Mucosa of descending colon (tissue), 3 donors: ENCODE measurements at regions not wholly inside any gene's neighbourhood (a gene's known extent, or its start where the extent isn't known, plus 50 kb on each side); places are given as distances from the start of the nearest gene placed in this dataset.

ENCODE experiments used
- ATAC-seq: fragments of 200-7000 bp; cut with Tn5 transposase; one replicate; pipeline ENCODE4 v1.9.1; 2020; ENCODE audit warnings: mild to moderate bottlenecking, moderate library complexity
- DNase-seq, 3 donors: peaks; one replicate each; pipeline ENCODE4 v3.0.0-alpha.2; 2020
- H3K36me3 ChIP-seq: fragments of 200-600 bp; one replicate; pipeline ENCODE4 v1.8.0; 2021; ENCODE audit warnings: low read depth, mild to moderate bottlenecking
- H3K4me1 ChIP-seq: fragments of 200-600 bp; one replicate; pipeline ENCODE4 v1.8.0; 2021; ENCODE audit warnings: low read depth, mild to moderate bottlenecking
- H3K4me3 ChIP-seq: fragments of 200-600 bp; one replicate; pipeline ENCODE4 v1.8.0; 2021; ENCODE audit warnings: mild to moderate bottlenecking
- H3K9me3 ChIP-seq: fragments of 200-600 bp; one replicate; pipeline ENCODE4 v1.8.0; 2021; ENCODE audit warnings: mild to moderate bottlenecking
- intact Hi-C, 2 donors: fragments of 100-400 bp; cut with DNase I in 1 of 2; cut with micrococcal nuclease in 1 of 2; formaldehyde crosslinking; loops; one replicate each; pipeline versions ENCODE4 v1.11.0 to v1.11.1; 2022; cut with DNase I, micrococcal nuclease
- TF ChIP-seq, protein P1 (sequence below): fragments of 200-600 bp; IDR thresholded peaks from one replicate; pipeline ENCODE4 v1.8.0; 2022; ENCODE audit warnings: antibody characterized with exemption, mild to moderate bottlenecking
- donor health status: DM: no; HTN: no; CAD: no; lungs with moderate emphysema.
- donor health status: DM: no; HTN: no; CAD: no.
- donor health status: DM: no; HTN: yes; CAD: no.

- H3K4me3 ChIP-seq, result no peak overlapping the region
- TF ChIP-seq, protein P1, sequence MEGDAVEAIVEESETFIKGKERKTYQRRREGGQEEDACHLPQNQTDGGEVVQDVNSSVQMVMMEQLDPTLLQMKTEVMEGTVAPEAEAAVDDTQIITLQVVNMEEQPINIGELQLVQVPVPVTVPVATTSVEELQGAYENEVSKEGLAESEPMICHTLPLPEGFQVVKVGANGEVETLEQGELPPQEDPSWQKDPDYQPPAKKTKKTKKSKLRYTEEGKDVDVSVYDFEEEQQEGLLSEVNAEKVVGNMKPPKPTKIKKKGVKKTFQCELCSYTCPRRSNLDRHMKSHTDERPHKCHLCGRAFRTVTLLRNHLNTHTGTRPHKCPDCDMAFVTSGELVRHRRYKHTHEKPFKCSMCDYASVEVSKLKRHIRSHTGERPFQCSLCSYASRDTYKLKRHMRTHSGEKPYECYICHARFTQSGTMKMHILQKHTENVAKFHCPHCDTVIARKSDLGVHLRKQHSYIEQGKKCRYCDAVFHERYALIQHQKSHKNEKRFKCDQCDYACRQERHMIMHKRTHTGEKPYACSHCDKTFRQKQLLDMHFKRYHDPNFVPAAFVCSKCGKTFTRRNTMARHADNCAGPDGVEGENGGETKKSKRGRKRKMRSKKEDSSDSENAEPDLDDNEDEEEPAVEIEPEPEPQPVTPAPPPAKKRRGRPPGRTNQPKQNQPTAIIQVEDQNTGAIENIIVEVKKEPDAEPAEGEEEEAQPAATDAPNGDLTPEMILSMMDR, result no peak
- no peaks in the 10 kb centered on the region for H3K36me3 ChIP-seq
- no peaks in the 10 kb centered on the region for H3K9me3 ChIP-seq
- intact Hi-C loops, result no loop called here
- H3K4me1 ChIP-seq, result no peaks in the 10 kb centered on the region
- DNase-seq (no peak), ATAC-seq (no peak)
Observed at GRCh38 chr5:171701100-171701541, 84.5 kb upstream of the SMIM23 start.

- TF ChIP-seq, protein P1, result no peak
- DNase-seq (no peak), ATAC-seq (no peak)
- Histone ChIP-seq H3K36me3 (no peaks in the 10 kb centered on the region), H3K9me3 (no peaks in the 10 kb centered on the region), H3K4me1 (no peaks in the 10 kb centered on the region), H3K4me3 (no peak overlapping the region)
- intact Hi-C loops, result no loop called here
Observed at GRCh38 chr5:171702135-171702770, 83.4 kb upstream of the SMIM23 start.

DNA sequence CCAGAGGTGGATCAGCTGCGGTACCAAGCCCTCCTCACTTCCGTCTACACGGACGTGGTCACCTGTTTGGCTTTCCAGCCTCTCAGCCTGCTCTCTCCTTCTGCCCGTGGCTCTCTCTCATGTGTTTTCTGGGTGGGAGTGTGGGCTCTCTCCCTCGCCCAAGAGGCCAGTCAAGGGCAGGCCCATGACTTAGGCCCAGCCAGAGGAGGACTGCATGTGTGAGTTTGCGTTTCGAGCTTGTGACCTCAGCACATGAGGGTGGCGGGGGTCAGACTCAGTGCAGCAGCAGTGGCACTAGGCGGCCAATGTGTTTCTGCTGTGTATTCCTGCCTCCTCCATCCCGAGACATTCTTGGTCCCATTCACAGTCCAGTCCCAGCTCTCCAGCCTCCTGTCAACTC is 82.5 kb upstream of the SMIM23 start:
- Histone ChIP-seq H3K9me3 (no peaks in the 10 kb centered on the region), H3K4me1 (no peaks in the 10 kb centered on the region), H3K4me3 (no peak overlapping the region), H3K36me3 (no peaks in the 10 kb centered on the region)
- TF ChIP-seq, protein P1, result no peak
- ATAC-seq (no peak), DNase-seq (no peak)
- intact Hi-C loops, result no loop called here

- intact Hi-C loops, result no loop called here
- TF ChIP-seq, protein P1, result no peak
- Histone ChIP-seq H3K4me3 (no peak overlapping the region), H3K9me3 (no peaks in the 10 kb centered on the region), H3K36me3 (no peaks in the 10 kb centered on the region), H3K4me1 (no peaks in the 10 kb centered on the region)
- no peak for ATAC-seq
- DNase-seq, result no peak
Observed at GRCh38 chr5:171705036-171705435, 80.6 kb upstream of the SMIM23 start.

DNA sequence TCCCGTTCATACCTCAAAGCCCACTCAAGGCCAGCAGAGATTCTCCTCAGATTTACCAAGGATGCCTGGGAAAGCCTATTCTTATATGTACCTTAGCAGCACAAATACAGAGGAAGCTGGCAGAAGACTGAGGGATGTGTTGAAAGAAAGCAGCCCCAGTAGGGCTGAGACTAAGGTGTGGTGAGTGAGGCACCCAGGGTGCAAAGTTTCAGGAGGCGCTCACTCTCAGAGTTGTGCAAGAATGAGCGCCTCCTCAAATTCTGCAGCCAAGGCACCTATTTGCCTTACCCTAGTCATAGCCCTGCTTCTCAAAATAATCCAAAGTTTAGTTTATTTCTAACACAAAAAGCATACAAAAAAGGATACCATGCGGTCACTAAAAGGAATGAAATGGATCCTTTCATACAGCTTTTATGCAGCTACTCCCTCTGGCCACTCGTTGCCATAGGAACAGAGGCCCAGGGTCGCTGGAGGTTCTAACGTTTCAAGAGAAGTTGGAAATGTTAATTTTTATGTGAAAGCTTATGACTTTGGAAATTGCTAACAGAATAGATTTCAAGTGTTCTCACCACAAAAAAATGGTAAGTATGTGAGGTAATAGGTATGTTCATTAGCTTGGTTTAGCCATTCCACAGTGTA is 79.7 kb upstream of the SMIM23 start:
- H3K36me3 ChIP-seq, result no peaks in the 10 kb centered on the region
- no peaks in the 10 kb centered on the region for H3K4me1 ChIP-seq
- no peak for ATAC-seq
- no peaks in the 10 kb centered on the region for H3K9me3 ChIP-seq
- TF ChIP-seq, protein P1, result no peak
- DNase-seq, result no peak
- no peak overlapping the region for H3K4me3 ChIP-seq
- intact Hi-C loops, result no loop called here
